ENCODE measurements at regions not wholly inside any gene's neighbourhood (a gene's known extent, or its start where the extent isn't known, plus 50 kb on each side); places are given as distances from the start of the nearest gene placed in this dataset.
"Not testable (repeated sequence)": the region's sequence is repeated elsewhere in the genome, so short reads cannot be mapped to it uniquely, and the experiment has no call there.

- H3K4me3 ChIP-seq (ENCODE audit: low read depth in 2 of 2, low read length in 1 of 2) = no peak overlapping the region
- WGBS (ENCODE audit: low lambda C conversion rate) = 13% methylated on average over 3 of the region's 3 CpGs
- H3K36me3 ChIP-seq (replicated peaks in 1 of 2; ENCODE audit: control insufficient read depth in 1 of 2, insufficient read depth in 2 of 2, low read length in 1 of 2) = no peaks in the 10 kb centered on the region
- H3K4me2 ChIP-seq = no peak overlapping the region
- H3K4me1 ChIP-seq (ENCODE audit: control insufficient read depth in 1 of 2, insufficient read depth in 2 of 2, low read depth in 1 of 2, low read length in 1 of 2) = no peaks in the 10 kb centered on the region
- H3K27me3 ChIP-seq (ENCODE audit: insufficient read depth) = no peaks in the 10 kb centered on the region
- no peaks in the 10 kb centered on the region for H3F3A ChIP-seq (replicated peaks; ENCODE audit: insufficient read depth)
- POLR2A ChIA-PET = no interaction called here
- H2AFZ ChIP-seq (ENCODE audit: low read depth) = no peak overlapping the region
- H3K79me2 ChIP-seq (ENCODE audit: insufficient read depth) = no peaks in the 10 kb centered on the region
- no peak overlapping the region for H3K9ac ChIP-seq
- TF ChIP-seq FOXM1 (IDR thresholded peaks at IDR 0.05; ENCODE audit: low read depth) (no peak), ZBTB33 (IDR thresholded peaks at IDR 0.05; ENCODE audit: borderline replicate concordance, low read depth) (no peak), CHD2 (IDR thresholded peaks at IDR 0.05; ENCODE audit: low read length, partially characterized antibody) (no peak), POLR2AphosphoS5 (IDR thresholded peaks at IDR 0.05; ENCODE audit: low read depth, low read length) (no peak), RAD21 (IDR thresholded peaks at IDR 0.05; ENCODE audit: low read length) (no peak)
- no peaks in the 10 kb centered on the region for H3K9me3 ChIP-seq
- CTCF ChIA-PET = no interaction called here
- H3K9me2 ChIP-seq = no peaks in the 10 kb centered on the region
- no peak for DNase-seq
- no peaks in the 10 kb centered on the region for H4K20me1 ChIP-seq (ENCODE audit: insufficient read depth)
- H3K27ac ChIP-seq (ENCODE audit: low read depth in 2 of 2, low read length in 1 of 2) = no peak overlapping the region
These were observed 68.2 kb upstream of the SAMSN1 start for GRCh38 chr21:14614287-14614686.

- WGBS (ENCODE audit: low lambda C conversion rate) = 12% methylated on average over 1 of the region's 1 CpG
- no peaks in the 10 kb centered on the region for H3K27me3 ChIP-seq (ENCODE audit: insufficient read depth)
- H3F3A ChIP-seq (replicated peaks; ENCODE audit: insufficient read depth) = no peaks in the 10 kb centered on the region
- H3K9me3 ChIP-seq = no peaks in the 10 kb centered on the region
- no peak for TF ChIP-seq NFIC (IDR thresholded peaks at IDR 0.05; ENCODE audit: borderline replicate concordance)
- TF ChIP-seq TEAD4 (IDR thresholded peaks at IDR 0.05; ENCODE audit: borderline replicate concordance, insufficient read depth) = no peak
- no peak for TF ChIP-seq RFX5 (IDR thresholded peaks at IDR 0.05; ENCODE audit: low read length)
- TF ChIP-seq MEF2A (IDR thresholded peaks at IDR 0.05; ENCODE audit: borderline replicate concordance, low read depth) = no peak
- no peaks in the 10 kb centered on the region for H3K79me2 ChIP-seq (ENCODE audit: insufficient read depth)
- no peaks in the 10 kb centered on the region for H3K9me2 ChIP-seq
- no peak overlapping the region for H3K27ac ChIP-seq (ENCODE audit: low read depth in 2 of 2, low read length in 1 of 2)
- no peaks in the 10 kb centered on the region for H4K20me1 ChIP-seq (ENCODE audit: insufficient read depth)
- DNase-seq = no peak
- H2AFZ ChIP-seq (ENCODE audit: low read depth) = no peak overlapping the region
- H3K4me3 ChIP-seq (ENCODE audit: low read depth in 2 of 2, low read length in 1 of 2) = no peak overlapping the region
- ChIA-PET POLR2A (no interaction called here), CTCF (no interaction called here)
- H3K4me2 ChIP-seq = no peak overlapping the region
- H3K36me3 ChIP-seq (replicated peaks in 1 of 2; ENCODE audit: control insufficient read depth in 1 of 2, insufficient read depth in 2 of 2, low read length in 1 of 2) = no peaks in the 10 kb centered on the region
- H3K4me1 ChIP-seq (ENCODE audit: control insufficient read depth in 1 of 2, insufficient read depth in 2 of 2, low read depth in 1 of 2, low read length in 1 of 2) = no peaks in the 10 kb centered on the region
- no peak overlapping the region for H3K9ac ChIP-seq
These were observed 67.5 kb upstream of the SAMSN1 start for GRCh38 chr21:14613486-14614224.

GRCh38 chr21:14610119-14610518, 64.0 kb upstream of the SAMSN1 start:
- H2AFZ ChIP-seq (ENCODE audit: low read depth); H3K4me1 ChIP-seq (ENCODE audit: control insufficient read depth in 1 of 2, insufficient read depth in 2 of 2, low read depth in 1 of 2, low read length in 1 of 2); H3K9me3 ChIP-seq; H3K4me3 ChIP-seq (ENCODE audit: low read depth in 2 of 2, low read length in 1 of 2); H3K27me3 ChIP-seq (ENCODE audit: insufficient read depth); POLR2A ChIA-PET; H3K4me2 ChIP-seq; H3K79me2 ChIP-seq (ENCODE audit: insufficient read depth); H3K27ac ChIP-seq (ENCODE audit: low read depth in 2 of 2, low read length in 1 of 2); H3K36me3 ChIP-seq (replicated peaks in 1 of 2; ENCODE audit: control insufficient read depth in 1 of 2, insufficient read depth in 2 of 2, low read length in 1 of 2); DNase-seq; H3F3A ChIP-seq (replicated peaks; ENCODE audit: insufficient read depth); H4K20me1 ChIP-seq (ENCODE audit: insufficient read depth); H3K9ac ChIP-seq; H3K9me2 ChIP-seq; CTCF ChIA-PET: not testable (repeated sequence)
- 3% methylated on average over 5 of the region's 6 CpGs for WGBS (ENCODE audit: low lambda C conversion rate)

All from SK-N-SH (cell line).